WI38 (cell line): ENCODE measurements at regions not wholly inside any gene's neighbourhood (a gene's known extent, or its start where the extent isn't known, plus 50 kb on each side); places are given as distances from the start of the nearest gene placed in this dataset.
"Not testable (repeated sequence)": the region's sequence is repeated elsewhere in the genome, so short reads cannot be mapped to it uniquely, and the experiment has no call there.

Experiments
- H3K4me3 ChIP-seq: 2 replicates; pipeline ENCODE4 v1.5.1; 2011; ENCODE audit warnings: low read depth, mild to moderate bottlenecking, control low read depth, low read length
- CTCF ChIP-seq: IDR thresholded peaks from 2 replicates; pipeline ENCODE4 v1.5.1; 2012; ENCODE audit warnings: low read depth, mild to moderate bottlenecking, control low read depth, low read length

- no peak for TF ChIP-seq CTCF
- H3K4me3 ChIP-seq, result no peak overlapping the region
Measured at GRCh38 chr5:122668552-122668951, 106.3 kb upstream of the SNX2 start.

GRCh38 chr5:122669709-122670108 lies 105.2 kb upstream of the SNX2 start:
- H3K4me3 ChIP-seq, result not testable (repeated sequence)

GRCh38 chr5:122673343-122673742 lies 101.5 kb upstream of the SNX2 start:
- TF ChIP-seq CTCF, result no peak
- no peak overlapping the region for H3K4me3 ChIP-seq

- no peak overlapping the region for H3K4me3 ChIP-seq
- TF ChIP-seq CTCF, result no peak
Measured at GRCh38 chr5:122674385-122674784, 100.5 kb upstream of the SNX2 start.

- TF ChIP-seq CTCF, result no peak
Measured at GRCh38 chr5:122680623-122681350, 94.1 kb upstream of the SNX2 start.

GRCh38 chr5:122683631-122684030 lies 91.2 kb upstream of the SNX2 start:
- no peak overlapping the region for H3K4me3 ChIP-seq
- no peak for TF ChIP-seq CTCF

More at GRCh38 chr5:122680623-122681350, 94.1 kb upstream of the SNX2 start:
- no peak overlapping the region for H3K4me3 ChIP-seq

GRCh38 chr5:122690266-122690665 lies 84.6 kb upstream of the SNX2 start:
- no peak overlapping the region for H3K4me3 ChIP-seq
- no peak for TF ChIP-seq CTCF

GRCh38 chr5:122691931-122692330 lies 82.9 kb upstream of the SNX2 start:
- no peak overlapping the region for H3K4me3 ChIP-seq
- no peak for TF ChIP-seq CTCF
